Activated CD4-positive, alpha-beta T cell treated with anti-CD3 and anti-CD28 coated beads for 1 hour (primary cell): ENCODE measurements at regions not wholly inside any gene's neighbourhood (a gene's known extent, or its start where the extent isn't known, plus 50 kb on each side); places are given as distances from the start of the nearest gene placed in this dataset.

ENCODE experiments used
- DNase-seq: peaks from one replicate; pipeline ENCODE4 v3.0.0-alpha.2; 2020

GRCh38 chr1:58979086-58979485 lies 195.2 kb upstream of the JUN start:
- no peak for DNase-seq

GRCh38 chr1:58979677-58980076 lies 195.8 kb upstream of the JUN start:
- no peak for DNase-seq

GRCh38 chr1:58981392-58981791 lies 197.5 kb upstream of the JUN start:
- DNase-seq = no peak

GRCh38 chr1:58982259-58982998 lies 198.6 kb upstream of the JUN start:
- no peak for DNase-seq

- no peak for DNase-seq
Measured at GRCh38 chr1:58983162-58983561, 199.3 kb upstream of the JUN start.

- no peak for DNase-seq
Measured at GRCh38 chr1:58983633-58984245, 199.9 kb upstream of the JUN start.

GRCh38 chr1:58986996-58987767 lies 203.3 kb upstream of the JUN start:
- no peak for DNase-seq

GRCh38 chr1:58988752-58989151 lies 204.9 kb upstream of the JUN start:
- DNase-seq = no peak

GRCh38 chr1:58989845-58990244 lies 206.0 kb upstream of the JUN start:
- no peak for DNase-seq

GRCh38 chr1:58991305-58991704 lies 207.5 kb upstream of the JUN start:
- DNase-seq = no peak

GRCh38 chr1:58992643-58993042 lies 208.8 kb upstream of the JUN start:
- DNase-seq = no peak

- DNase-seq = no peak
Measured at GRCh38 chr1:58993403-58993802, 209.6 kb upstream of the JUN start.

GRCh38 chr1:58994664-58995063 lies 210.8 kb upstream of the JUN start:
- no peak for DNase-seq

- DNase-seq = no peak
Measured at GRCh38 chr1:58996341-58997059, 212.7 kb upstream of the JUN start.

GRCh38 chr1:58997060-58997411 lies 213.2 kb upstream of the JUN start:
- no peak for DNase-seq

- no peak for DNase-seq
Measured at GRCh38 chr1:58997637-58998036, 213.8 kb upstream of the JUN start.

- no peak for DNase-seq
Measured at GRCh38 chr1:58999676-59000075, 215.8 kb upstream of the JUN start.

- no peak for DNase-seq
Measured at GRCh38 chr1:59004755-59005154, 220.9 kb upstream of the JUN start.

- DNase-seq = no peak
Measured at GRCh38 chr1:59005491-59006288, 221.8 kb upstream of the JUN start.

GRCh38 chr1:59006289-59006658 lies 222.4 kb upstream of the JUN start:
- no peak for DNase-seq

- no peak for DNase-seq
Measured at GRCh38 chr1:59006932-59007331, 223.1 kb upstream of the JUN start.

GRCh38 chr1:59007429-59007819 lies 223.6 kb upstream of the JUN start:
- no peak for DNase-seq
